ENCODE measurements at regions not wholly inside any gene's neighbourhood (a gene's known extent, or its start where the extent isn't known, plus 50 kb on each side); places are given as distances from the start of the nearest gene placed in this dataset.

GRCh38 chr1:93757256-93758036 lies 75.8 kb upstream of the BCAR3 start:
- TF ChIP-seq CTCF (IDR thresholded peaks at IDR 0.05; ENCODE audit: insufficient read depth, low read depth, low read length) (no peak), EZH2 (IDR thresholded peaks at IDR 0.05; ENCODE audit: insufficient read depth, low read length) (no peak)
